ENCODE measurements at regions not wholly inside any gene's neighbourhood (a gene's known extent, or its start where the extent isn't known, plus 50 kb on each side); places are given as distances from the start of the nearest gene placed in this dataset.
"Not testable (repeated sequence)": the region's sequence is repeated elsewhere in the genome, so short reads cannot be mapped to it uniquely, and the experiment has no call there.

- no peak overlapping the region for H3K4me3 ChIP-seq (ENCODE audit: low read depth, low read length)
- ChIA-PET POLR2A (no interaction called here), CTCF (no interaction called here)
- TF ChIP-seq CTCF (IDR thresholded peaks at IDR 0.05; ENCODE audit: insufficient read depth, low read length, missing control alignments): no peak
- peak; percentile 7 for DNase-seq (ENCODE audit: low read depth, low spot score)
Observed at GRCh38 chr10:23630885-23631284, 192.0 kb downstream of the OTUD1 start.

- DNase-seq (ENCODE audit: low read depth, low spot score): no peak
- ChIA-PET CTCF (no interaction called here), POLR2A (no interaction called here)
- H3K4me3 ChIP-seq (ENCODE audit: low read depth, low read length): no peak overlapping the region
- no peak for TF ChIP-seq CTCF (IDR thresholded peaks at IDR 0.05; ENCODE audit: insufficient read depth, low read length, missing control alignments)
Observed at GRCh38 chr10:23643111-23643780, 204.4 kb downstream of the OTUD1 start.

- CTCF ChIA-PET: no interaction called here
- POLR2A ChIA-PET: no interaction called here
- DNase-seq (ENCODE audit: low read depth, low spot score): no peak
- TF ChIP-seq CTCF (IDR thresholded peaks at IDR 0.05; ENCODE audit: insufficient read depth, low read length, missing control alignments): no peak
- H3K4me3 ChIP-seq (ENCODE audit: low read depth, low read length): no peak overlapping the region
Observed at GRCh38 chr10:23648618-23649017, 209.7 kb downstream of the OTUD1 start.

- H3K4me3 ChIP-seq (ENCODE audit: low read depth, low read length): no peak overlapping the region
- TF ChIP-seq CTCF (IDR thresholded peaks at IDR 0.05; ENCODE audit: insufficient read depth, low read length, missing control alignments): peak; percentile 25
- no peak for DNase-seq (ENCODE audit: low read depth, low spot score)
- POLR2A ChIA-PET: no interaction called here
- CTCF ChIA-PET: interaction anchor here (1.1 kb wide), 1 partner anchor 364 kb away, joined by 3 read pairs; no protein-coding TSS in a partner anchor
Observed at GRCh38 chr10:23656735-23657134, 217.9 kb downstream of the OTUD1 start.

- ChIA-PET CTCF (no interaction called here), POLR2A (no interaction called here)
- no peak overlapping the region for H3K4me3 ChIP-seq (ENCODE audit: low read depth, low read length)
- no peak for DNase-seq (ENCODE audit: low read depth, low spot score)
- TF ChIP-seq CTCF (IDR thresholded peaks at IDR 0.05; ENCODE audit: insufficient read depth, low read length, missing control alignments): no peak
Observed at GRCh38 chr10:23657677-23658076, 218.8 kb downstream of the OTUD1 start.

- DNase-seq (ENCODE audit: low read depth, low spot score); H3K4me3 ChIP-seq (ENCODE audit: low read depth, low read length); CTCF ChIA-PET; POLR2A ChIA-PET: not testable (repeated sequence)
Observed at GRCh38 chr10:23671866-23672265, 233.0 kb downstream of the OTUD1 start.

- ChIA-PET POLR2A (no interaction called here), CTCF (no interaction called here)
- no peak overlapping the region for H3K4me3 ChIP-seq (ENCODE audit: low read depth, low read length)
- no peak for TF ChIP-seq CTCF (IDR thresholded peaks at IDR 0.05; ENCODE audit: insufficient read depth, low read length, missing control alignments)
- DNase-seq (ENCODE audit: low read depth, low spot score): no peak
Observed at GRCh38 chr10:23675585-23675984, 236.7 kb downstream of the OTUD1 start.

All from AG04449 (cell line).